Fibroblast of skin of abdomen (primary cell): ENCODE measurements at regions not wholly inside any gene's neighbourhood (a gene's known extent, or its start where the extent isn't known, plus 50 kb on each side); places are given as distances from the start of the nearest gene placed in this dataset.
"Not testable (repeated sequence)": the region's sequence is repeated elsewhere in the genome, so short reads cannot be mapped to it uniquely, and the experiment has no call there.

Source experiments
- DNase-seq: peaks from one replicate; pipeline ENCODE4 v3.0.0-alpha.2; 2013

- peak; percentile 96 for DNase-seq
Observed at GRCh38 chr5:44943647-44944046, 134.9 kb downstream of the MRPS30 start.

GRCh38 chr5:44945743-44946142, 137.0 kb downstream of the MRPS30 start:
- DNase-seq, result peak; percentile 42

GRCh38 chr5:44949687-44950086, 140.9 kb downstream of the MRPS30 start:
- DNase-seq, result no peak

- DNase-seq, result no peak
Observed at GRCh38 chr5:44951371-44951770, 142.6 kb downstream of the MRPS30 start.

- peak; percentile 44 for DNase-seq
Observed at GRCh38 chr5:44952376-44952775, 143.6 kb downstream of the MRPS30 start.

GRCh38 chr5:44953078-44953477, 144.3 kb downstream of the MRPS30 start:
- no peak for DNase-seq

- DNase-seq, result not testable (repeated sequence)
Observed at GRCh38 chr5:44958943-44959454, 150.3 kb downstream of the MRPS30 start.

- DNase-seq, result no peak
Observed at GRCh38 chr5:44969825-44970224, 161.1 kb downstream of the MRPS30 start.

GRCh38 chr5:44970963-44971362, 162.2 kb downstream of the MRPS30 start:
- DNase-seq, result not testable (repeated sequence)

GRCh38 chr5:44974813-44975212, 166.1 kb downstream of the MRPS30 start:
- no peak for DNase-seq

GRCh38 chr5:44981708-44982107, 173.0 kb downstream of the MRPS30 start:
- no peak for DNase-seq

GRCh38 chr5:44983006-44983405, 174.3 kb downstream of the MRPS30 start:
- no peak for DNase-seq

- DNase-seq, result peak; percentile 25
Observed at GRCh38 chr5:44987026-44987425, 178.3 kb downstream of the MRPS30 start.

GRCh38 chr5:44991693-44992092, 182.9 kb downstream of the MRPS30 start:
- DNase-seq, result no peak

GRCh38 chr5:44993286-44993685, 184.5 kb downstream of the MRPS30 start:
- no peak for DNase-seq

GRCh38 chr5:44997506-44997905, 188.8 kb downstream of the MRPS30 start:
- no peak for DNase-seq

GRCh38 chr5:45007102-45007501, 198.4 kb downstream of the MRPS30 start:
- not testable (repeated sequence) for DNase-seq

GRCh38 chr5:45017568-45017967, 208.8 kb downstream of the MRPS30 start:
- no peak for DNase-seq

GRCh38 chr5:45029553-45029952, 220.8 kb downstream of the MRPS30 start:
- DNase-seq, result no peak

- no peak for DNase-seq
Observed at GRCh38 chr5:45035991-45036390, 227.2 kb downstream of the MRPS30 start.

GRCh38 chr5:45037927-45038326, 229.2 kb downstream of the MRPS30 start:
- DNase-seq, result no peak

- DNase-seq, result peak; percentile 9
Observed at GRCh38 chr5:45038366-45038987, 229.7 kb downstream of the MRPS30 start.

- no peak for DNase-seq
Observed at GRCh38 chr5:45042283-45042682, 233.5 kb downstream of the MRPS30 start.

- DNase-seq, result no peak
Observed at GRCh38 chr5:45057564-45057963, 248.8 kb downstream of the MRPS30 start.

GRCh38 chr5:45060724-45061123, 252.0 kb downstream of the MRPS30 start:
- peak; percentile 0 for DNase-seq
